ENCODE measurements at regions not wholly inside any gene's neighbourhood (a gene's known extent, or its start where the extent isn't known, plus 50 kb on each side); places are given as distances from the start of the nearest gene placed in this dataset.

DNA sequence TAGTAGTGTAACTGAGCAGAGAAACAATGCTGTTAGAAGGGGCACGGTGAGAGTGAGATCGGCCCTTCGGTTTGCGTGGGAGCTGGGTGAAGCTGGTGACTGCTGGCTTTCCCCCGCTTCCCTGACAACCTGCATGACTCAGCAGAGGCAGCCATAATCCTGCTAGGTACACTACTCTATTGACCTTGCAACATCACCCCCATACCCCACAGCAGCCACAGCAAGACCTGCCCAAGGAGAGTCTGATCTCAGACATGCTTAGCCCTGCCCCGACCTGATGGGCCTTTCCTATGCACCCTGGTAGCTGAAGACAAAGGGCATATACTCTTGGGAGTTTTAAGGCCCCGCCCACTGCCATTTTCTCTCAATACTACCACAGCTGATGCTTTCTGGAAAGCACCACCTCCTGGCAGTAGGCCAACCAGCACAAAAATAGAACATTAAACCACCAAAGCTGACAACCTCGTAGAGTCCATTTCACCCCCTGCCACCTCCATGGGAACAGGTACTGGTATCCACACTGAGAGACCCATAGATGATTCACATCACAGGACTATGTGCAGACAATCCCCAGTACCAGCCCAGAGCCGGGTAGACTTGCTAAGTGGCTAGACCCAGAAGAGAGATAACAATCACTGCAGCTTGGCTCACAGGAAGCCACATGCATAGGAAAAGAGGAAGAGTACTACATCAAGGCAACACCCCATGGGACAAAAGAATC, 75.9 kb upstream of the RGS6 start:
- Histone ChIP-seq H3K9ac (ENCODE audit: low read length) (no peak overlapping the region), H3K9me3 (ENCODE audit: low read length) (no peaks in the 10 kb centered on the region)

DNA sequence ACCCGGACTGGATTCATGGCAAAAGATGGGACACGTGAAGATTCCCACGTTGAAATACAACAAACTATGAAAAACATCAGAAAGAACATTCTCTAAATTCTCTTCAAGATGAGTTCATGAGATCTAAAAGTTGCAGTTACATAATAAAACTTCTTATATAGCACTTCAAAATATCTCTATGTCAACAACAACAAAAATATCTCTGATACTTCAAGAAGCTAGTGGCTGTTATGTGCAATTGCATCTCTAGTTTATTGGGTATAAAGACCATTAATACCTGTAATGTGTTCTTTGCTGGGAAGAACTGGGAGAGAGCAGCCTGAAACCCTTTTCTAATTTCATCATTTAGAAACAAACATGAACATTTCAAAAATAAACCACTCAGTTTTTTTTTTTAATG, 69.2 kb upstream of the RGS6 start:
- H3K36me3 ChIP-seq (ENCODE audit: insufficient read depth, low read length), result no peaks in the 10 kb centered on the region
- no peak overlapping the region for H3K27ac ChIP-seq (ENCODE audit: low read depth, low read length)
- no peaks in the 10 kb centered on the region for H3K9me3 ChIP-seq (ENCODE audit: low read length)
- no peak overlapping the region for H3K4me3 ChIP-seq (ENCODE audit: low read depth in 1 of 2, low read length in 2 of 2)
- H3K9ac ChIP-seq (ENCODE audit: low read length), result no peak overlapping the region
- no peaks in the 10 kb centered on the region for H3K4me1 ChIP-seq (ENCODE audit: insufficient read depth, low read length)
- H3K27me3 ChIP-seq (ENCODE audit: control insufficient read depth in 1 of 2, insufficient read depth in 2 of 2, low read length in 2 of 2), result no peaks in the 10 kb centered on the region

More for the DNA sequence above, 75.9 kb upstream of the RGS6 start:
- H3K36me3 ChIP-seq (ENCODE audit: insufficient read depth, low read length), result no peaks in the 10 kb centered on the region
- H3K4me1 ChIP-seq (ENCODE audit: insufficient read depth, low read length), result no peaks in the 10 kb centered on the region
- no peak overlapping the region for H3K27ac ChIP-seq (ENCODE audit: low read depth, low read length)
- H3K27me3 ChIP-seq (ENCODE audit: control insufficient read depth in 1 of 2, insufficient read depth in 2 of 2, low read length in 2 of 2), result no peaks in the 10 kb centered on the region
- no peak overlapping the region for H3K4me3 ChIP-seq (ENCODE audit: low read depth in 1 of 2, low read length in 2 of 2)

- Histone ChIP-seq H3K36me3 (ENCODE audit: insufficient read depth, low read length) (no peaks in the 10 kb centered on the region), H3K4me3 (ENCODE audit: low read depth in 1 of 2, low read length in 2 of 2) (no peak overlapping the region), H3K4me1 (ENCODE audit: insufficient read depth, low read length) (no peaks in the 10 kb centered on the region), H3K27me3 (ENCODE audit: control insufficient read depth in 1 of 2, insufficient read depth in 2 of 2, low read length in 2 of 2) (no peaks in the 10 kb centered on the region), H3K9ac (ENCODE audit: low read length) (no peak overlapping the region), H3K9me3 (ENCODE audit: low read length) (no peaks in the 10 kb centered on the region), H3K27ac (ENCODE audit: low read depth, low read length) (no peak overlapping the region)
Measured at GRCh38 chr14:71863766-71864165, 68.5 kb upstream of the RGS6 start.

Data from muscle layer of colon (tissue), 2 donors.